Gastroesophageal sphincter (tissue), 4 donors: ENCODE measurements at regions not wholly inside any gene's neighbourhood (a gene's known extent, or its start where the extent isn't known, plus 50 kb on each side); places are given as distances from the start of the nearest gene placed in this dataset.

Experiments used
- ATAC-seq: fragments of 150-250 bp; one replicate; pipeline ENCODE4 v1.9.1; 2016; ENCODE audit warnings: mild to moderate bottlenecking, moderate library complexity
- H3K27ac ChIP-seq, 4 donors: fragments of 200-600 bp; sonication (generic) in 3 of 4; 1 replicate in 3 of 4; 2 replicates in 1 of 4; pipeline ENCODE4 v1.5.1; 2016 to 2019
- H3K27me3 ChIP-seq: fragments of 200-600 bp; sonication (generic); one replicate; pipeline ENCODE4 v1.5.1; 2019
- H3K36me3 ChIP-seq, 2 donors: fragments of 200-600 bp; sonication (generic); one replicate each; pipeline ENCODE4 v1.5.1; 2019; ENCODE audit warnings: control low read depth in 1 of 2
- H3K4me1 ChIP-seq, 3 donors: fragments of 200-600 bp; sonication (generic); 1 replicate in 2 of 3; 2 replicates in 1 of 3; pipeline ENCODE4 v1.5.1; 2016 to 2019; ENCODE audit warnings: control low read depth in 2 of 3
- H3K4me3 ChIP-seq, 2 donors: fragments of 200-600 bp; sonication (generic); one replicate each; pipeline ENCODE4 v1.5.1; 2019; ENCODE audit warnings: mild to moderate bottlenecking in 1 of 2, moderate library complexity in 1 of 2
- H3K9me3 ChIP-seq, 3 donors: fragments of 200-600 bp; sonication (generic); one replicate each; pipeline ENCODE4 v1.5.1; 2017 to 2019; ENCODE audit warnings: control low read depth in 2 of 3
- CTCF ChIP-seq, 4 experiments: fragments of 200-600 bp in 2 of 4; fragments of 450-650 bp in 2 of 4; sonication (generic) in 1 of 4; IDR thresholded peaks; one replicate each; pipeline ENCODE4 v1.5.1; 2017 to 2019; ENCODE audit warnings: antibody characterized with exemption in 4 of 4, mild to moderate bottlenecking in 2 of 4, moderate library complexity in 2 of 4
- EP300 ChIP-seq: sonication (generic); formaldehyde crosslinking; IDR thresholded peaks from one replicate; pipeline ENCODE4 v1.6.1; 2017; ENCODE audit warnings: antibody characterized with exemption, mild to moderate bottlenecking
- POLR2A ChIP-seq, 2 donors: fragments of 450-650 bp; IDR thresholded peaks; one replicate each; pipeline ENCODE4 v1.6.1; 2017; ENCODE audit warnings: antibody characterized with exemption in 2 of 2, mild to moderate bottlenecking in 2 of 2, moderate library complexity in 1 of 2
- POLR2AphosphoS5 ChIP-seq: sonication (generic); formaldehyde crosslinking; IDR thresholded peaks from one replicate; pipeline ENCODE4 v1.6.1; 2017; ENCODE audit warnings: antibody characterized with exemption
- WGBS, 2 donors: methylation state at CpG; one replicate each; pipeline ENCODE4 v1.1.5; 2018; ENCODE audit warnings: low coverage in 1 of 2; 5-methylcytosine and 5-hydroxymethylcytosine counted together

DNA sequence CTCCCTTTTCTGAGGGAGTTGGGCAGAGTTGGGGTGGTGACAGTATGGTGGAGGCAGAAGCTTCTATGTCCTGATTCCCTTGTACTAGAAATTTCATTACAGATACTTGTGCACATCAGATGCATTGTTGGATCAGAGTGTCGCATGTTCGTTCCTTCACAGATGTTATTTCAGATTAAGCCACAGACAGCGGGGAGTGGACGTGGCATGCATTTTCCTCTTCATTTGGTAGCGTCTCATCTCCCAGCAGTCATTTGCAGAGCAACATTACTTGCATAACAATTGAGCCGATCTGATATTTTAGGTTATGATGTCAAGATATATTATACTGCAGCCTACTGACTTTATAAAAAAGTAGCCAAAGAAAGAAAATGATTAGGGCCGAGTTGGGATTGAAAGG, 261.6 kb upstream of the SASH1 start:
- no peak overlapping the region for H3K4me3 ChIP-seq
- H3K4me1 ChIP-seq = no peaks in the 10 kb centered on the region
- no peak overlapping the region for H3K27ac ChIP-seq
- H3K27me3 ChIP-seq = peaks cover 4% of the 10 kb centered on the region
- H3K9me3 ChIP-seq = no peaks in the 10 kb centered on the region
- H3K36me3 ChIP-seq = no peaks in the 10 kb centered on the region
- ATAC-seq = no peak
- TF ChIP-seq CTCF (IDR thresholded peaks at IDR 0.05) (no peak), POLR2A (IDR thresholded peaks at IDR 0.05) (no peak), POLR2AphosphoS5 (no peak), EP300 (no peak)
- WGBS, 2 donors = 83 to 93% methylated on average over 6 to 7 of the region's 7 CpGs

GRCh38 chr6:148082044-148082443, 260.6 kb upstream of the SASH1 start:
- WGBS, 2 donors = 43% methylated on average over 2 of the region's 2 CpGs

GRCh38 chr6:148082696-148083095, 259.9 kb upstream of the SASH1 start:
- Histone ChIP-seq H3K27me3 (no peaks in the 10 kb centered on the region), H3K4me3 (no peak overlapping the region), H3K9me3 (no peaks in the 10 kb centered on the region), H3K4me1 (no peaks in the 10 kb centered on the region), H3K36me3 (no peaks in the 10 kb centered on the region), H3K27ac (no peak overlapping the region)
- 50 to 69% methylated on average over 1 to 2 of the region's 2 CpGs for WGBS, 2 donors
- no peak for TF ChIP-seq POLR2A (IDR thresholded peaks at IDR 0.05)
- TF ChIP-seq CTCF (IDR thresholded peaks at IDR 0.05) = no peak
- no peak for TF ChIP-seq EP300
- TF ChIP-seq POLR2AphosphoS5 = no peak
- ATAC-seq = no peak

More at GRCh38 chr6:148082044-148082443, 260.6 kb upstream of the SASH1 start:
- ATAC-seq = no peak
- Histone ChIP-seq H3K27me3 (no peaks in the 10 kb centered on the region), H3K9me3 (no peaks in the 10 kb centered on the region), H3K4me1 (no peaks in the 10 kb centered on the region), H3K4me3 (no peak overlapping the region), H3K27ac (no peak overlapping the region), H3K36me3 (no peaks in the 10 kb centered on the region)
- TF ChIP-seq CTCF (IDR thresholded peaks at IDR 0.05) (no peak), EP300 (no peak), POLR2AphosphoS5 (no peak), POLR2A (IDR thresholded peaks at IDR 0.05) (no peak)

- Histone ChIP-seq H3K4me3 (no peak overlapping the region), H3K4me1 (no peaks in the 10 kb centered on the region), H3K9me3 (peaks cover 0 to 8% (median 0%) of the 10 kb centered on the region in 3 donors), H3K27ac (no peak overlapping the region), H3K27me3 (no peaks in the 10 kb centered on the region), H3K36me3 (no peaks in the 10 kb centered on the region)
- 64 to 71% methylated on average over 3 of the region's 3 CpGs for WGBS, 2 donors
- no peak for ATAC-seq
- TF ChIP-seq POLR2AphosphoS5 (no peak), CTCF (IDR thresholded peaks at IDR 0.05) (no peak), EP300 (no peak), POLR2A (IDR thresholded peaks at IDR 0.05) (no peak)
Measured at GRCh38 chr6:148085631-148086331, 256.9 kb upstream of the SASH1 start.

GRCh38 chr6:148086386-148086785, 256.3 kb upstream of the SASH1 start:
- no peak overlapping the region for H3K27ac ChIP-seq
- H3K4me3 ChIP-seq = no peak overlapping the region
- no peaks in the 10 kb centered on the region for H3K27me3 ChIP-seq
- H3K4me1 ChIP-seq = no peaks in the 10 kb centered on the region
- ATAC-seq = no peak
- peaks cover 0 to 14% (median 0%) of the 10 kb centered on the region in 3 donors for H3K9me3 ChIP-seq
- no peak for TF ChIP-seq CTCF (IDR thresholded peaks at IDR 0.05)
- no peak for TF ChIP-seq POLR2AphosphoS5
- no peak for TF ChIP-seq EP300
- TF ChIP-seq POLR2A (IDR thresholded peaks at IDR 0.05) = no peak
- no peaks in the 10 kb centered on the region for H3K36me3 ChIP-seq
- 69 to 80% methylated on average over 1 of the region's 1 CpG for WGBS, 2 donors
